GM18858 (cell line): ENCODE measurements at regions not wholly inside any gene's neighbourhood (a gene's known extent, or its start where the extent isn't known, plus 50 kb on each side); places are given as distances from the start of the nearest gene placed in this dataset.

Experiments
- ATAC-seq: cut with Tn5 transposase; IDR thresholded peaks from one replicate; pipeline ENCODE4 v1.9.1; 2021; ENCODE audit not compliant: unreplicated experiment

DNA sequence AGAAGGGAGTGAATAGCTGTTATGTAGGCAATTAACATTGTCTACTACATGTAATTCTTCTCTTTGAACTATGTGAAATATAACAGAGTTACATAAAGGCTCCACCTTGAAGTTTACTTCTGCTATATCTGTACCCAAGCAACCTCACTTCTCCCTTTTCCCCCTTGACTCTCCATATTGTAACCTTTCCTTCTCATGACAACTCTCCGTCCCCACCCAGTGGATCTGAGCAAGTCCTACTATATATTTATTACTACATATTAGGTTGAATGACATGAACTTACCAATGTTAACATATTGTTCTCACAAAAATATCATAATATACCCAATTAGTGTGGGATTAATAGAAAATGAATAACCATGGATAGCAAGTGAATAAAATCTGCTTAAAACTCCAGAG lies 93.2 kb upstream of the ATP8A1 start:
- peak; percentile 56 for ATAC-seq

DNA sequence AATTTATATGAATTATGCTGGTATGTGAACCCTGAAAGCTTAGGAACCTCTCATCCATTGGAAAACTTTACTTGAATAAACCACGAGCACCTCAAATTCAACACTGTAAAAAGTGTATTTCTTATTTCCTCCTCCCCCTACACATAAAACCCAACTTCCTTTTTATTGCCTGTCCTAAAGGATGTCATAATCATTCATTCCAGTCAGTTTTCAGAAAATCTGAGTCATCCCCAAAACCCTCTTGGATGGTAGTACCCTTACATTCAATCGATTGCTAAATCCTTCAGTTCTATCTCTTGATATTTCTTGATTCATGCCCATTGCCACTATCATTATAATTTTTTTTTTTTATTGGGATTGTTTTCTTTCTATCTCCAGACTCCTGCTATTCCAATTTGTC lies 91.1 kb upstream of the ATP8A1 start:
- ATAC-seq: no peak

DNA sequence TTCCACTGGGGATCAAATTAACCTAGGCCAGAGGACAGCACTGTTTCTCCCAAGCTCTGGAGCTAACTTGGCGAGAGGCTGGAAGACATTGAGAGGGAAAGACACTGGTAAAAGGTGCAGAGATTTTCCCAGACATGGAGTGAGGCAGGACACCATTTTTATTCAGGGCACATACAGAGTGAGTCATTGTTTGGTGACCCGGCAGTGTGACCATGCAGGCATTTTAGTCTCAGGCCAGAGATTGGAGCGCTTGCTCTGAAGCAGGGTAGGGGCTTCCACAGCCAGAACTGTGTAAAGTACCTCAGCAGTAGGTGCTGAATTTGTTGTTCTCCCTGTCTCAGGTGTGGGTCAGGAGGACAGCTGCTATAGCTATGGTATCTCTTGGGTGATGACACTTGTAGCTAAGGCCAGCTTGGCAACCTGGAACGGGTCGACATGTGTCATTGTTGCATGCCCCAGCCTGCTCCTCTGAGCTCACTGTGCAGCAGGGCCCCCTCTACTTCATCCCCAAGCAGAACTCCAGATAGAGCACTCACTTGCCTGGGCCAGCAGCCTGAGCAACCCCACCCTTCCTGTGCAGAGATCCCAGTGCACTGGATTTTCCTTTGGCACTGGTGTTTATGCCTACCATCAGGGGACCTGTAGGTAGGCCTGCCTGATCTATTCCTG lies 79.8 kb upstream of the ATP8A1 start:
- no peak for ATAC-seq

DNA sequence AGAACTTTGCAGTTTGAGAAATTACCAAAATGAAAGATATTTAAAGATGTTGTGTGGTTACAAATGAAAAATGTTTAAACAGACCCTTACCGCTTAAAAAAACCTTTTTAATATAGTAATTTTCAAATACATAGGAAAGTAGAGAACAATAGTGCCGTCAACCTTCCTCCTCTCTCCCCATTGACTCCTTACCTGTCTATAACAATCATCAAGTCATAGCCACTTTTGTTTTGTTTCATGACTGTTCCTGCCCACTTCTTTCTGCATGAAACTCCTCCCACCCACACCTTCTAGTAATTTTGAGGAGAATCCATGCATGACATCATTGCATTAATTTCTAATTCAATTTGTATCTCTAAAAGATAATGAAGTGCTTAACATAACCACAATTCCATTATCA lies 76.5 kb upstream of the ATP8A1 start:
- no peak for ATAC-seq

DNA sequence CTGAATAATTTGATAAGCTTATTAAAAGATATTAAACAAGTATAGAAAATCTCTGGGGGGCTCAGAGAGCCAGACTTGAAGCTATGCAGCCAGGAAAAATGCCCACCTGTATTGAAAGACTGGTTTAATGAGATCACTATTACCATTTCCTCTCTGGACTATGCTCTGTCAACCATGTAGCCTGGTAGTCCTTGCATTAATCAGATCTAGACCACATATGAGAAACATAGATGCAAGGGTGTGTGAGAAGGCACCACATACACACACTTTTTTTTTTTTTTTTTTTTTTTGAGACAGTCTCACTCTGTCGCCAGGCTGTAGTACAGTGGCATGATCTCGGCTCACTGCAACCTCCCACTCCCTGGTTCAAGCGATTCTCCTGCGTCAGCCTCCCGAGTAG lies 75.9 kb upstream of the ATP8A1 start:
- no peak for ATAC-seq

DNA sequence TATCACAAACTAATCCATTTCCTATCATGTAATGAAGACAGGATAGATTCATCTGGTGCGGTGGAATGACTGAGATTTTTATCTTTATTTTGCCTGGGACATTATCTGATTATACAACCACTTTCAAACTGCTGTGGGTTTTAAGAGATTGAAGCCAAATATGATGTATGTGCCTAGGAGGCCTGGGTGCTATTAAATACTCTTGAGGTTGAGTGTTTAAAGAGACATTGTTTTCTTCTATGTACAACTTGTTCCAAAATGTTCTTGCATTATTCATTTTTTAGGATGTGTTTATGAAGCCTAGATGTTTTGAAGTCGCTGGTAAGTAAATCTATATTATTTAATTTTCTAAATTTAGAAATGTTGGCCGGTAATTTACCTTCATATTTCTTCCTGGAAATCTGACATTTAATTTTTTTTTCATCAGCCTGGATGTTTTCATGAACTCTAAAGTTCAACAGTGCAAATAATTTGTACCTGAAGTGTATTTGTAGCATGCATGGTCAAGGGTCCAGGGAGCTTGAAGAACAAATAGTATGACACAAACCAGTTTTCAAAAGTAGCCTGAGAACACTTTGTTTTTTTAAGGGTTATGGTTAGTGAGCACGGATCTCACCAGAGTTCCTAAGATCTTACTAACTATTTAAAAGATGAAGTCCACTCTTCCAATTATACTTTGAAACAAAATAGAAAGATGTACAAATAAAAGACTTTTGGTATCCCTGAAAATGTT lies 72.8 kb upstream of the ATP8A1 start:
- ATAC-seq: no peak

DNA sequence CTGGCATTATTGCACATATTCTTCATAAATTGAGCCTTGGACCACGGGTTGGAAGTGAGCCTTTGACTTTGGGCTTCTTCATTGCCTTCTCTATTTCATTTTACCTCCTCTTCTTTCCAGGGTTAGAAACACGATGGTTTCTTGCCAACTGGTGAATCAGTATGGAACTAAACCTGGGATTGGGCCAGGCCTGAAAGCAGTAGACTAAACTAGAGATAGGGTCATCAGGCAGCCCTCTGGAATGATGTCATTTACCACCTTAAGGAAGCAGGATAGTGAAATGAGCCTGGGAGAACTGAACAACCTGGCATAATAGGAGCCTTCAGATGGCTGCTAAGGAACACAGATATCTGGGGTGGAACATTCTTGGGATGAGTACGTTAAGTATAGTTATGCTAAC lies 67.5 kb upstream of the ATP8A1 start:
- ATAC-seq: no peak

DNA sequence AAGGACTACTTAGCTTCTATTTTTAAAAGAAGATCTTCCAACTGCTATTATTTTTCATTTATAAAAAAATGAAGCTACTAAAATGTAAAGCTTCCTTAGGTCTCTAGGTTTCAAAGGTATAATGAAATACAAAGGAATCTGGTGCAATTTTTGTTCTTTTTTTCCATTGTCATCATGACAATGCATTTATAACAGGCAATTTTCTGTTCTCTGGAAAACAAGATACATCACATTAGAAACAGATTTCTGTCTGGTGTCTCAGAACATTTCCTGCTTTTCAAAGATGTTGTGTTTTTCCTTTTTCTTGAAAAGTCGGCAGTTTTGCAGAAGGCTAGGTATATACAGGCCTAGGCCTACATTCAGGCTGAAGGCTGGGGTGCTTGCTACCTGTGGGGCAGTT lies 63.6 kb upstream of the ATP8A1 start:
- ATAC-seq: no peak

DNA sequence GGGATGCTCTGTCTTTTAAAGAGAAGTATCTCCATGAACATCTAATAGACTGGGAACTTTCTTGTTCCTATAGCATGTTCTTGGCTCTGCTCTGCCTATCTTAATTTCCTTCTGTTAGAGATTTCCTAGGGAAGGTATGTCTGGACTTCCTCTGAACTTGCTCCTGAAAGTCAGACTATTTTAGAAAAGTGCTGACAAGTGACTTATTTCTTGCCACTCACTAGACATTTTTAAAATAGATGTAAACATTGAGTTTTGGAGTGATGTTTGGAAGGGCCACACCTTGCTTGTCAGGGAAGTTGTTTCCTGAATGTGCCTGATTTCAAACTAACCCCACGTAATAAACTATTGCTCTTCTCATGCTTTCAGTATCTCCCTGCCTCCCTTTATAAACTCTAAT lies 62.4 kb upstream of the ATP8A1 start:
- ATAC-seq: no peak

DNA sequence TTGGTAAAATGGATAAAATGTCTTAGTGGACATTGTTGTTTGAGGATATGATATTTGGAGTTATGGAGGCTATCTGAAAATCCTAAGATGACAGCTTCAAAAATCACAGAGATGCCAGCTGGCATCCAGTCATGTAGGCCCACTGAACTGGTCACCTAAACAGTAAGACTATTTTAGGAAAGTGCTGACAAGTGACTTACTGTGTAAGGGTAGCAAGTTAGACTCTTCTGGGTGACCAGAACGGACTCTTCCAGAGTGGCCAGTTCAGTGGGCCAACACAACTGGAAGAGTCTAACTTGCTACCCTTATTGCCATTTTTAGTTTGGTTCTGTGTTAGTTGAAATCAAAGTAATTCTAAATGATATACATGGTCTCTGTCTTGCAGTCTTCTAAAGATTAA lies 61.4 kb upstream of the ATP8A1 start:
- no peak for ATAC-seq

DNA sequence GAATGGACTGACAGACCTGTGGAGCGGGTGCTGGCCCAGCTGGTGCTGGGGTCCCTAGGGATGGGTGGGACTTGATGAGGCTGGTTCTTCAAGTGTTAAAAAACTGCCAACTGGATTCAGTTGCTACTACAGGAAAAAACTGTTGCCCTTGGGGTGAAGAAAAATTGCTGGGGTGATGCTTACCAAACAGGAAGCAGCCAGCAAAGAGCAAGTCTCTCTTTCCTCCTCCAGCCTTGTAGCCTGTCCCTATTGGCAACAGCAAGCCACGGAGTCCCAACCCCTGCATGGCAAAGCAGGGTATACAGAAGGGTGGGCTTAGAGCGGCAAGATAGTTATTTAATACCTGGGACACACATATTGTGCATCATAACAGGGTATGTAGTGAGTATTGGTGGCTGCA lies 60.1 kb upstream of the ATP8A1 start:
- no peak for ATAC-seq

DNA sequence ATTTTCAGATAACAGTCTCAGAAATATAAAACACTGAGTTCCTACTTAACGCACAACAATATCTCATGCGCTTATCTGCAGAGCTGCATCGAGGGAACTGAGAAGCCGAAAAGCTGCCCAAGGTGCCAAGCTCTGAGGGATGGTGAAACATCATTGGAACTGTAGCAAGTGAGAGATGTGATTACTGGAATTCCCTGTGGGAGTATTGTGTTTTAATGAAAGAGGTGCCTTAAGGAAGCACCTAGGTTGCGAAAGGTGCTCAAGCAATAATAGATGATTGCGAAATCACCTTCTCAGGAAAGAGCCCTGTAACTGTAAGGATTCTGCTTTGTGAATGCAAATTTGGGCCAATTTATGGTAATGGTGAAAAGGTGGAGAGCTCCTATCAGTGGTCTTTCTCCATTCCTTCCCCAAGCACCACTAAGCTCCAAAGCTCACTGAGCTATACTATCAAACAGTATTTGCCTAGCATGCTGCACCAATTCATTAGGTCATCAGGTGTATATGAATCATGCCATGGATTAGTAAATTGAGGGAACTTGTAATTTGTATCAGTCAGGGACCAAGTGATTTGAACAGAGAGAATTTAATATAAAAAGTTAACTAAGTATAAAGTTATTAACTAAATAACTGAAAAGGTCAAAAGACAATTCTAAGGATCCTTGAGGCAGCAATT lies 59.0 kb upstream of the ATP8A1 start:
- ATAC-seq: no peak

DNA sequence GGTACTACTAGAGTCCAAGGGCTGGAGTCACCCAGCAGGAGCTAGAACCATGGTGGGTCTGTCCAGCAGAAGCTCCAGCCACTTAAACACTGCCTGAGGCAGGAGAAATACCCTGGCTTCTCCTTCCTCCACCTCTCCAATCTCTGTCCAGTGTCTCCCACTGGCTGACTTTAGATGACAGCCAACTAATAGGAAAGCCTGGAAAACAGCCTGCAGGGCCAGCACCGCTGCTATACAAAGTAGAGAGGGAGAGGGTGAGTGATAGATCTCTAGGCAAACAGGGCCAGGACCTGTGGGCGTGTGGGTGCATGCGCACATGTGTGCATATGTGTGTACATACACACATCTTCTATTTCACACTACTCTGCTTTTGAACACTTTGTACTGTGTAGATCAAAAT lies 56.5 kb upstream of the ATP8A1 start:
- ATAC-seq: no peak

DNA sequence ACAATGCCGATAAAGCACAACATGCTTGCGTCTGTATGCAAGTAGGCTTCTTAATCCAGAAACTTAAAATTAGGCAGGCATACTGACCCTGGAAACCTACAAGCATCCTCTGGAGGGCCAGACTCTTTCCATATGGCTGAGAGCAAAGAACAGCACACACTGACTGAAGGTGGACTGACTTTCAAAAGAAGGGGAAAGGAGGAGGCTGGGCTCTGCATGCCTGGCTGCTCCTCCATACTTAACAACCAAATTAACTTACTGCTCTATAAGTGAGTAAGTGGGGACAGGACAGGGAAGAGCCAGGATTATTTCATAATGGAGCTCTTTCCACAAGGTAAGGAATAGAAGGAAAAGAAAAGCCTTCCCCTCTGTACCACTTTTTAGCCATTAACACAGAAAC lies 55.9 kb upstream of the ATP8A1 start:
- no peak for ATAC-seq

DNA sequence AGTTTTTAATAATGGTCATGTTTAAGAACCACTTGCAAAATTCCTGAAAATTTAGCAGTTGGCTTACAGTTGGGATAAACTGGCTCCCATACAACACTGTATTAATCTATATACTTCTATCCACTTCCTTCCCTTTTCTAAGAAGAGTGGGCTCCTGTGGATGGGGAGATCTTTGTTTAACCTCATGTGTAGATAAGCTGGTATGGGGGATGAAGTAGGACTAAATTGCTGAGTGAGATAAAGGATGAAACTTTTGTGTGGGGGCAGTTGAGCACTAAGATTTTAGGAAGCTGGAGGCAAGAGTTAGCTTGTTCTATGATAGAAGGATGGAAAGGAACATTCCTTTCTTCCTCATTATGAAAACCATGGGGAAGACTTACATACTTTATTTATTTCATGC lies 54.6 kb upstream of the ATP8A1 start:
- ATAC-seq: no peak

DNA sequence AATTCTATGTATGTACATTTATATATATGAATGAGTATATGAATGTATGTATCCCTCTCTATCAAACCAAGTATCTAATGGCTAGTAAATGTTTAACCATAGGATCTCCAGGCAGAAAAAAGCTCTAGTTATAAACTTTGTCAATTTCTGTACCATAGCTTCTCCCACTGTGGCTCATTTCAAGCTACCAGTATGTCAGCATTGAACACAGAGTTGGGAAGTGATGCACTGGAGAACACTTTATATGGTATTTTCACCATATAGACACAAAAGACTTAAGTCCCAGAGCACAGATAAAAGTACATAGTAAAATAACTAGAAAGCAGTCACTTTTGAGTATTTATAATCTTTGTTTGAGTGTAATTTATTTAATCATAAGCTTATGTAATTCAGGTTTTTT lies 53.9 kb upstream of the ATP8A1 start:
- ATAC-seq: no peak

DNA sequence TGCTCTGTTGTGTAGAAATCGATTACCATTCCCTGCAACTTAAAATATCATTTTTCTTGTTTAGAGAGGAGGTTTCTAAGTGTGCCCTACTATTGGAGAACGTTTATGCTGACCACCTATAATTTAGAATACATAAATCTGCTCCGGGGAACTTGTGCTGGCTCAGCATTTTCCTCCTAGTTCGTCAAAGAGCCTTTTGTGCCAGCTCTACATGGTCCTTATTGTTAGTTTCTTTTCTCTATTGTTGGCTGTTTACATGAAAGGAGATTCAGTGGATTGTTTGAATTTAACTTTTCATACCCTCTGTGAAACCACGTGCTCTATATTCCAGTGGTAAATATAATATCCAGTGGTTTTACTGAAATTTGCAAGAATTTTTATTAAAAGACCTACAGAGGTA lies 53.4 kb upstream of the ATP8A1 start:
- no peak for ATAC-seq

DNA sequence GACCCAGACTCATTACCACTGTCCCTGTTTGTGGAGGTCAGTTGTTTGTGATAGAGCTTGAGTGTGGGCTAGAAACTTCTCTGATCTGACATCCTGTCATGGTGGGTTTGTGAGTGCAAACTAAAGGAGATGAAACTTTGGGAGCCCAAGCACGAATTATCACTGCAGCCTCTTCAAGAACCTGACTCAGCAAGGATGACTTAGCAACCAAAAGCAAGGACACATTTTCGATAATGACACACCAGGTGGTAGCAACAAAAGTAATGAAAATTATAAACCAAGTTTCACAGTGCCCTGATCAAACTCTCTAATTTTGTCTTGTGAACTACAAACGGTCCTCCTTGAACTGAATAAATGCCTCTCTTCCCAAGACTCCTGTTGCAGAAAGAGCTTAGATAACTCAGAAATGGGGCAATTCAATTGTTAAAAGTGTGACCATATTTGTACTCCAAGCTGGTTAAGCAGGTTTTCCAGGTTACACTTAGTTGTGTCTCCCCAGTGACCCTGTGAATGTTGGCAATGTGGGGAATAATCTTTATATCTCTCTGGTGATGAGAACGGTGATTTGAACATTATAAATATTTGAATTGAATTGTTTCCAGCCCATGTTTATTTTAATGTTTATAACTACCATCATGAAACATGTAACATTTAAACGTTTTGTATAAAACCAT lies 52.6 kb upstream of the ATP8A1 start:
- ATAC-seq: no peak

DNA sequence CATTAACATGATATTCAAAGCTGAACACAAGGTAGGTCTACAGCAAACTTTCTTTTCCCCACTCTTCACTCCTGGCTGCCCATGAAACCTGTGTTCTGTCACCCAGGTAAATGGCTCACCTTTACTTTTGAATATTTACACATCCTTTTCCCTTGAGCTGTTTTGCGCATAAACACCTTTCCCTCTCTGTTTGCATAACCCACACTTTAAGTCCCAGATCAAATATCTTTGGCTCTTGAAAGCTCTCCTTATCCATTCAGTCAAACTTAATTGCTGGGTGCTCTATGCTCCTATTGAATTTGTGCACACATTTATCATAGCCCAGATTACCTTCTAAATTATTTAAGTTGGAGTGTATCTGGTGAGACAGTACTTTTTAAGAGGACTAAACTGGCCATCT lies 51.7 kb upstream of the ATP8A1 start:
- ATAC-seq: no peak
